Astrocyte of the cerebellum (primary cell): ENCODE measurements at regions not wholly inside any gene's neighbourhood (a gene's known extent, or its start where the extent isn't known, plus 50 kb on each side); places are given as distances from the start of the nearest gene placed in this dataset.

ENCODE experiments used
- DNase-seq: peaks from one replicate; pipeline ENCODE4 v3.0.0-alpha.2; 2011; ENCODE audit warnings: low read depth
- H3K4me3 ChIP-seq: 2 replicates; pipeline ENCODE4 v1.5.1; 2011; ENCODE audit warnings: mild to moderate bottlenecking, low read depth, low read length, moderate library complexity
- CTCF ChIP-seq: IDR thresholded peaks from 2 replicates; pipeline ENCODE4 v1.5.1; 2012; ENCODE audit warnings: low read length, low read depth, moderate library complexity, mild to moderate bottlenecking; ENCODE audit errors: missing control alignments
- in situ Hi-C: cut with HindIII; loops from 2 replicates; pipeline ENCODE4 v1.10.0; 2017; ENCODE audit warnings: low sequenced_read_pairs

DNA sequence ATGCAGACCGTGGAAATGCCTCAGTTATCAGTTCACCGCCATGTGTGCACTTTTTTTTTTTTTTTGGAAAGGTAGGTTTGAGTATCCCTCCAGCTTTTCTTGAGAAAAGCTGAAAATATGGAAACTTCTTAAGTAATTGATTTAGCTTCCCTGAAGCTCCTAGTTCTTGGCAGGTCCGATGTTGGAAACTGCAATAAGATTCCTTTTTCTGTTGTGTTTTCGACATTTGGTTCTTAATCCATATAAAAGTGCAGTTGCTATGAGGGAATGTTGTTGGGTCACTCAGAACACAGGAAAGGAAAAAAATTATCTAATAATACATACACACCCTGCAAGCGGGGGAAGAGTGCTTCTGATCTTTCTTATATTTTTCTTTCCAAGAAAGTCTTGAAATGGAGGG is 665.2 kb downstream of the INHBA start:
- DNase-seq = no peak
- TF ChIP-seq CTCF = no peak
- in situ Hi-C loops = loop anchor here (5.0 kb wide), 1 partner anchor 60 kb away; no protein-coding TSS in a partner anchor
- no peak overlapping the region for H3K4me3 ChIP-seq

- no peak overlapping the region for H3K4me3 ChIP-seq
- in situ Hi-C loops = loop anchor here (5.0 kb wide), 1 partner anchor 62 kb away; no protein-coding TSS in a partner anchor
These were observed 667.1 kb downstream of the INHBA start for GRCh38 chr7:41035794-41036193.

GRCh38 chr7:41033500-41033899 is 669.4 kb downstream of the INHBA start:
- no peak for TF ChIP-seq CTCF
- DNase-seq = no peak
- in situ Hi-C loops = no loop called here
- H3K4me3 ChIP-seq = no peak overlapping the region

More at GRCh38 chr7:41035794-41036193, 667.1 kb downstream of the INHBA start:
- no peak for DNase-seq
- no peak for TF ChIP-seq CTCF

DNA sequence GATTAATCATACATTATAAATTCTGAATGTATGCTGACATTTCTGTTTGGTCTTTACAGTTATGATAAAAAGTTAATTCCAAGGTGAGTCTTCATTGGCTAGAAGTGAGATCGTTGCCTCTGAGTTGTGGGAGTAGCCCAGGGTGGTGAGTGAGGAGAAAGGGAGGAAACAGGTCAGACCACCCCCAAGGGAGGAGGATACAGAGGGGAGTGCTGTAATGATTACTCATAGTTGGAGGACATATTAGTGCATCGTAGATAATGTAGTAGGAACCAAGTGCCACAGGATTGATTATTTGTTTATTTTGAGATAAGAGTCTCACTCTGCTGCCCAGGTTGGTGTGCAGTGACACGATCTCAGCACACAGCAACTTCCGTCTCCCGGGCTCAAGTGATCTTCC is 672.2 kb downstream of the INHBA start:
- TF ChIP-seq CTCF = no peak
- in situ Hi-C loops = no loop called here
- DNase-seq = no peak
- no peak overlapping the region for H3K4me3 ChIP-seq

DNA sequence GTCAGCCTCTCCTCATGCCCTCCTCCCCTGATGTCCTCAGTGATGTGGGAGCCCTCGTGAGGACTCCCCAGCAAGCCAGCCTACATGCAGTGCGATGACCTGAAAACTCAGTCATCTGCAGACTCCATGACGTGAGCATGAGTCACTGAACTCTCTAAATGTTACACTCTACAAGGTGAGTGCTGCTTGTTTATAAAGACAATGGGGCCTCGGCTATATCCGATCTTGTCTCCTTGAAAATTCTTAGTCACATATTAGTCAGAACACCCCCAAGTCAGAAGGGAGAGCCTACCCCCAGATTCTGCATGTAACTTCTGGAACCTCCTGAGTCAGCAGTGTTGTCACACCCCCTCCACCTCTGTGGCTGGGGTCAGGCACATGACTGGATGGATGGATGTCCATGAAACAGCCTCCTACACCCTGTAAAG is 673.8 kb downstream of the INHBA start:
- no peak for TF ChIP-seq CTCF
- in situ Hi-C loops = no loop called here

GRCh38 chr7:41028580-41028979 is 674.3 kb downstream of the INHBA start:
- H3K4me3 ChIP-seq = no peak overlapping the region
- no peak for DNase-seq
- in situ Hi-C loops = no loop called here
- TF ChIP-seq CTCF = no peak

More for the DNA sequence above, 673.8 kb downstream of the INHBA start:
- DNase-seq = peak; percentile 86
- H3K4me3 ChIP-seq = no peak overlapping the region
